Ishikawa (cell line): ENCODE measurements at regions not wholly inside any gene's neighbourhood (a gene's known extent, or its start where the extent isn't known, plus 50 kb on each side); places are given as distances from the start of the nearest gene placed in this dataset.

Experiments
- CREB1 ChIP-seq: IDR thresholded peaks from 2 replicates; pipeline ENCODE4 v1.6.1; 2012; ENCODE audit warnings: low read depth
- FOXM1 ChIP-seq: IDR thresholded peaks from 2 replicates; pipeline ENCODE4 v1.6.1; 2012; ENCODE audit warnings: low read depth, borderline replicate concordance
- NFIC ChIP-seq: IDR thresholded peaks from 2 replicates; pipeline ENCODE4 v1.6.1; 2012
- TAF1 ChIP-seq: IDR thresholded peaks from 2 replicates; pipeline ENCODE4 v1.6.1; 2012; ENCODE audit warnings: low read depth, mild to moderate bottlenecking
- TCF12 ChIP-seq: IDR thresholded peaks from 2 replicates; pipeline ENCODE4 v1.6.1; 2012; ENCODE audit warnings: low read depth
- TEAD4 ChIP-seq: IDR thresholded peaks from 2 replicates; pipeline ENCODE4 v1.6.1; 2012
- YY1 ChIP-seq: IDR thresholded peaks from 2 replicates; pipeline ENCODE4 v1.6.1; 2012; ENCODE audit warnings: low read depth
- ZBTB7A ChIP-seq: IDR thresholded peaks from 2 replicates; pipeline ENCODE4 v1.6.1; 2012; ENCODE audit warnings: low read depth
- TF ChIP-seq, protein P1 (sequence below): IDR thresholded peaks from 2 replicates; pipeline ENCODE4 v1.6.1; 2012; ENCODE audit warnings: low read depth, mild to moderate bottlenecking
- TF ChIP-seq, protein P2 (sequence below): IDR thresholded peaks from 2 replicates; pipeline ENCODE4 v1.6.1; 2012
- TF ChIP-seq, protein P3 (sequence below): IDR thresholded peaks from 2 replicates; pipeline ENCODE4 v1.6.1; 2012

- TF ChIP-seq YY1: no peak
- TF ChIP-seq TCF12: no peak
- TF ChIP-seq, protein P1, sequence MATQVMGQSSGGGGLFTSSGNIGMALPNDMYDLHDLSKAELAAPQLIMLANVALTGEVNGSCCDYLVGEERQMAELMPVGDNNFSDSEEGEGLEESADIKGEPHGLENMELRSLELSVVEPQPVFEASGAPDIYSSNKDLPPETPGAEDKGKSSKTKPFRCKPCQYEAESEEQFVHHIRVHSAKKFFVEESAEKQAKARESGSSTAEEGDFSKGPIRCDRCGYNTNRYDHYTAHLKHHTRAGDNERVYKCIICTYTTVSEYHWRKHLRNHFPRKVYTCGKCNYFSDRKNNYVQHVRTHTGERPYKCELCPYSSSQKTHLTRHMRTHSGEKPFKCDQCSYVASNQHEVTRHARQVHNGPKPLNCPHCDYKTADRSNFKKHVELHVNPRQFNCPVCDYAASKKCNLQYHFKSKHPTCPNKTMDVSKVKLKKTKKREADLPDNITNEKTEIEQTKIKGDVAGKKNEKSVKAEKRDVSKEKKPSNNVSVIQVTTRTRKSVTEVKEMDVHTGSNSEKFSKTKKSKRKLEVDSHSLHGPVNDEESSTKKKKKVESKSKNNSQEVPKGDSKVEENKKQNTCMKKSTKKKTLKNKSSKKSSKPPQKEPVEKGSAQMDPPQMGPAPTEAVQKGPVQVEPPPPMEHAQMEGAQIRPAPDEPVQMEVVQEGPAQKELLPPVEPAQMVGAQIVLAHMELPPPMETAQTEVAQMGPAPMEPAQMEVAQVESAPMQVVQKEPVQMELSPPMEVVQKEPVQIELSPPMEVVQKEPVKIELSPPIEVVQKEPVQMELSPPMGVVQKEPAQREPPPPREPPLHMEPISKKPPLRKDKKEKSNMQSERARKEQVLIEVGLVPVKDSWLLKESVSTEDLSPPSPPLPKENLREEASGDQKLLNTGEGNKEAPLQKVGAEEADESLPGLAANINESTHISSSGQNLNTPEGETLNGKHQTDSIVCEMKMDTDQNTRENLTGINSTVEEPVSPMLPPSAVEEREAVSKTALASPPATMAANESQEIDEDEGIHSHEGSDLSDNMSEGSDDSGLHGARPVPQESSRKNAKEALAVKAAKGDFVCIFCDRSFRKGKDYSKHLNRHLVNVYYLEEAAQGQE: no peak
- no peak for TF ChIP-seq TAF1
- TF ChIP-seq, protein P2, sequence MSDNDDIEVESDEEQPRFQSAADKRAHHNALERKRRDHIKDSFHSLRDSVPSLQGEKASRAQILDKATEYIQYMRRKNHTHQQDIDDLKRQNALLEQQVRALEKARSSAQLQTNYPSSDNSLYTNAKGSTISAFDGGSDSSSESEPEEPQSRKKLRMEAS: no peak
- TF ChIP-seq FOXM1: no peak
- TF ChIP-seq ZBTB7A: no peak
- no peak for TF ChIP-seq TEAD4
- no peak for TF ChIP-seq CREB1
- TF ChIP-seq NFIC: no peak
- TF ChIP-seq, protein P3, sequence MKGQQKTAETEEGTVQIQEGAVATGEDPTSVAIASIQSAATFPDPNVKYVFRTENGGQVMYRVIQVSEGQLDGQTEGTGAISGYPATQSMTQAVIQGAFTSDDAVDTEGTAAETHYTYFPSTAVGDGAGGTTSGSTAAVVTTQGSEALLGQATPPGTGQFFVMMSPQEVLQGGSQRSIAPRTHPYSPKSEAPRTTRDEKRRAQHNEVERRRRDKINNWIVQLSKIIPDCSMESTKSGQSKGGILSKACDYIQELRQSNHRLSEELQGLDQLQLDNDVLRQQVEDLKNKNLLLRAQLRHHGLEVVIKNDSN: no peak
Observed at GRCh38 chr13:40348096-40348679, 318.3 kb downstream of the FOXO1 start.
